ENCODE measurements at regions not wholly inside any gene's neighbourhood (a gene's known extent, or its start where the extent isn't known, plus 50 kb on each side); places are given as distances from the start of the nearest gene placed in this dataset.

- TF ChIP-seq EP300 (IDR thresholded peaks at IDR 0.05) (no peak), POLR2A (IDR thresholded peaks at IDR 0.05) (no peak), POLR2AphosphoS5 (IDR thresholded peaks at IDR 0.05) (no peak)
- TF ChIP-seq, protein P1, sequence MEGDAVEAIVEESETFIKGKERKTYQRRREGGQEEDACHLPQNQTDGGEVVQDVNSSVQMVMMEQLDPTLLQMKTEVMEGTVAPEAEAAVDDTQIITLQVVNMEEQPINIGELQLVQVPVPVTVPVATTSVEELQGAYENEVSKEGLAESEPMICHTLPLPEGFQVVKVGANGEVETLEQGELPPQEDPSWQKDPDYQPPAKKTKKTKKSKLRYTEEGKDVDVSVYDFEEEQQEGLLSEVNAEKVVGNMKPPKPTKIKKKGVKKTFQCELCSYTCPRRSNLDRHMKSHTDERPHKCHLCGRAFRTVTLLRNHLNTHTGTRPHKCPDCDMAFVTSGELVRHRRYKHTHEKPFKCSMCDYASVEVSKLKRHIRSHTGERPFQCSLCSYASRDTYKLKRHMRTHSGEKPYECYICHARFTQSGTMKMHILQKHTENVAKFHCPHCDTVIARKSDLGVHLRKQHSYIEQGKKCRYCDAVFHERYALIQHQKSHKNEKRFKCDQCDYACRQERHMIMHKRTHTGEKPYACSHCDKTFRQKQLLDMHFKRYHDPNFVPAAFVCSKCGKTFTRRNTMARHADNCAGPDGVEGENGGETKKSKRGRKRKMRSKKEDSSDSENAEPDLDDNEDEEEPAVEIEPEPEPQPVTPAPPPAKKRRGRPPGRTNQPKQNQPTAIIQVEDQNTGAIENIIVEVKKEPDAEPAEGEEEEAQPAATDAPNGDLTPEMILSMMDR (IDR thresholded peaks at IDR 0.05), result no peak
These were observed 1344.4 kb downstream of the TP53TG3F start for GRCh38 chr16:34803683-34804416.
